Smooth muscle cell (in vitro differentiated cells): ENCODE measurements at regions not wholly inside any gene's neighbourhood (a gene's known extent, or its start where the extent isn't known, plus 50 kb on each side); places are given as distances from the start of the nearest gene placed in this dataset.

ENCODE experiments used
- DNase-seq: peaks from one replicate; lab custom pipeline; 2025; ENCODE audit not compliant: unreplicated experiment; lab: John Stamatoyannopoulos, UW
- H2AFZ ChIP-seq: fragments of 200-600 bp; sonication (generic); 2 replicates; pipeline ENCODE4 v1.6.0; 2016; ENCODE audit warnings: antibody characterized with exemption, low read depth, mild to moderate bottlenecking
- H3F3A ChIP-seq: fragments of 200-600 bp; sonication (generic); 2 replicates; pipeline ENCODE4 v1.6.0; 2017; ENCODE audit warnings: antibody characterized with exemption, low read depth
- H3K27ac ChIP-seq: fragments of 200-600 bp; sonication (generic); 2 replicates; pipeline ENCODE4 v1.5.1; 2016; ENCODE audit warnings: low read depth, mild to moderate bottlenecking
- H3K27me3 ChIP-seq: fragments of 200-600 bp; sonication (generic); 2 replicates; pipeline ENCODE4 v1.6.1; 2016; ENCODE audit warnings: low read depth, mild to moderate bottlenecking
- H3K36me3 ChIP-seq: fragments of 200-600 bp; sonication (generic); 2 replicates; pipeline ENCODE4 v1.5.1; 2016; ENCODE audit warnings: low read depth
- H3K4me1 ChIP-seq: fragments of 200-600 bp; sonication (generic); 2 replicates; pipeline ENCODE4 v1.5.1; 2016; ENCODE audit warnings: low read depth
- H3K4me2 ChIP-seq: fragments of 200-600 bp; sonication (generic); 2 replicates; pipeline ENCODE4 v1.6.0; 2016; ENCODE audit warnings: mild to moderate bottlenecking
- H3K4me3 ChIP-seq: fragments of 200-600 bp; sonication (generic); 2 replicates; pipeline ENCODE4 v1.5.1; 2016; ENCODE audit warnings: mild to moderate bottlenecking
- H3K79me2 ChIP-seq: fragments of 200-600 bp; sonication (generic); 2 replicates; pipeline ENCODE4 v1.6.0; 2016; ENCODE audit warnings: low read depth, mild to moderate bottlenecking
- H3K9ac ChIP-seq: fragments of 200-600 bp; sonication (generic); 2 replicates; pipeline ENCODE4 v1.6.0; 2016; ENCODE audit warnings: low read depth
- H3K9me3 ChIP-seq: fragments of 200-600 bp; sonication (generic); replicated peaks from 2 replicates; pipeline ENCODE4 v1.5.1; 2016; ENCODE audit warnings: low read depth
- H4K20me1 ChIP-seq: fragments of 200-600 bp; sonication (generic); 2 replicates; pipeline ENCODE4 v1.6.0; 2016; ENCODE audit warnings: low read depth
- CTCF ChIP-seq: fragments of 200-600 bp; sonication (generic); IDR thresholded peaks from 2 replicates; pipeline ENCODE4 v1.5.1; 2017; ENCODE audit warnings: borderline replicate concordance, mild to moderate bottlenecking, antibody characterized with exemption; ENCODE audit not compliant: insufficient read depth, poor library complexity, severe bottlenecking
- WGBS: methylation state at CpG from one replicate; pipeline ENCODE4 v1.1.7; 2016; ENCODE audit warnings: low lambda C conversion rate; 5-methylcytosine and 5-hydroxymethylcytosine counted together

GRCh38 chr5:5704352-5704751, 281.9 kb downstream of the ICE1 start:
- WGBS, result 93% methylated on average over 2 of the region's 2 CpGs
- Histone ChIP-seq H3K4me1 (no peaks in the 10 kb centered on the region), H2AFZ (no peak overlapping the region), H3F3A (no peaks in the 10 kb centered on the region), H3K4me2 (no peak overlapping the region), H3K27ac (no peak overlapping the region), H4K20me1 (no peaks in the 10 kb centered on the region), H3K79me2 (no peaks in the 10 kb centered on the region), H3K36me3 (no peaks in the 10 kb centered on the region), H3K4me3 (no peak overlapping the region), H3K9me3 (no peaks in the 10 kb centered on the region), H3K9ac (no peak overlapping the region), H3K27me3 (no peaks in the 10 kb centered on the region)
- DNase-seq, result no peak
- TF ChIP-seq CTCF, result no peak

GRCh38 chr5:5702934-5703333, 280.5 kb downstream of the ICE1 start:
- DNase-seq, result no peak

GRCh38 chr5:5700549-5700948, 278.1 kb downstream of the ICE1 start:
- H3K9me3 ChIP-seq, result peaks cover 6% of the 10 kb centered on the region
- no peak for DNase-seq
- no peaks in the 10 kb centered on the region for H3K79me2 ChIP-seq
- H3K36me3 ChIP-seq, result no peaks in the 10 kb centered on the region
- H3K4me3 ChIP-seq, result no peak overlapping the region
- no peak overlapping the region for H3K9ac ChIP-seq
- H4K20me1 ChIP-seq, result no peaks in the 10 kb centered on the region
- H2AFZ ChIP-seq, result no peak overlapping the region
- no peaks in the 10 kb centered on the region for H3K4me1 ChIP-seq
- no peak overlapping the region for H3K27ac ChIP-seq
- no peak overlapping the region for H3K4me2 ChIP-seq
- H3F3A ChIP-seq, result no peaks in the 10 kb centered on the region
- TF ChIP-seq CTCF, result no peak
- H3K27me3 ChIP-seq, result no peaks in the 10 kb centered on the region

More at GRCh38 chr5:5702934-5703333, 280.5 kb downstream of the ICE1 start:
- H3K4me3 ChIP-seq, result no peak overlapping the region
- H3K4me2 ChIP-seq, result no peak overlapping the region
- no peaks in the 10 kb centered on the region for H3F3A ChIP-seq
- H3K27me3 ChIP-seq, result no peaks in the 10 kb centered on the region
- no peaks in the 10 kb centered on the region for H3K36me3 ChIP-seq
- no peak overlapping the region for H3K27ac ChIP-seq
- no peaks in the 10 kb centered on the region for H4K20me1 ChIP-seq
- H3K4me1 ChIP-seq, result no peaks in the 10 kb centered on the region
- no peaks in the 10 kb centered on the region for H3K79me2 ChIP-seq
- WGBS, result 94% methylated on average over 7 of the region's 7 CpGs
- TF ChIP-seq CTCF, result no peak
- no peak overlapping the region for H3K9ac ChIP-seq
- H3K9me3 ChIP-seq, result no peaks in the 10 kb centered on the region
- no peak overlapping the region for H2AFZ ChIP-seq

- Histone ChIP-seq H4K20me1 (no peaks in the 10 kb centered on the region), H3K4me3 (no peak overlapping the region), H3K79me2 (no peaks in the 10 kb centered on the region), H3K36me3 (no peaks in the 10 kb centered on the region), H3K27ac (no peak overlapping the region), H2AFZ (no peak overlapping the region), H3K4me2 (no peak overlapping the region), H3K9me3 (peaks cover 6% of the 10 kb centered on the region), H3K9ac (no peak overlapping the region), H3F3A (no peaks in the 10 kb centered on the region), H3K4me1 (no peaks in the 10 kb centered on the region), H3K27me3 (no peaks in the 10 kb centered on the region)
- WGBS, result 87% methylated on average over 12 of the region's 12 CpGs
- DNase-seq, result no peak
- TF ChIP-seq CTCF, result peak; percentile 12
These were observed 276.6 kb downstream of the ICE1 start for GRCh38 chr5:5699062-5699461.
